ENCODE measurements at regions not wholly inside any gene's neighbourhood (a gene's known extent, or its start where the extent isn't known, plus 50 kb on each side); places are given as distances from the start of the nearest gene placed in this dataset.
"Not testable (repeated sequence)": the region's sequence is repeated elsewhere in the genome, so short reads cannot be mapped to it uniquely, and the experiment has no call there.

DNA sequence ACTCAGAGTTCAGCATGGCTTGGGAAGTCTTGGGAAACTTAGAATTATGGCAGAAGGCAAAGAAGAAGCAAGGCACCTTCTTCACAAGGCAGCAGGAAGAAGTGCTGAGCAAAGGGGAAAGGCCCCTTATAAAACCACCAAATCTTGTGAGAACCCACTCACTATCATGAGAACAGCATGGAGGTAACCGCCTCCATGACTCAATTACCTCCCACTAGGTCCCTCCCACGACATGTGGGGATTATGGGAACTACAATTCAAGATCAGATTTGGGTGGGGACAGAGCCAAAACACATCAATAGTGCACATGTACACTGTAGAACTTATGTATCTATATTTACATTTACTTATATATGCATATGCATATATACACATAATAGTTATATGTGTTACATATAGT lies 565.3 kb upstream of the NR2F2 start:
- Histone ChIP-seq H3K27me3 (ENCODE audit: low read depth) (no peaks in the 10 kb centered on the region), H3K27ac (no peak overlapping the region), H3K36me3 (no peaks in the 10 kb centered on the region), H3K4me1 (no peaks in the 10 kb centered on the region), H3K4me3 (no peak overlapping the region), H3K9me3 (no peaks in the 10 kb centered on the region)
- no peak for TF ChIP-seq CTCF (IDR thresholded peaks at IDR 0.05)
- ATAC-seq = no peak
- intact Hi-C loops (cut with DNase I) = no loop called here
- DNase-seq = no peak

DNA sequence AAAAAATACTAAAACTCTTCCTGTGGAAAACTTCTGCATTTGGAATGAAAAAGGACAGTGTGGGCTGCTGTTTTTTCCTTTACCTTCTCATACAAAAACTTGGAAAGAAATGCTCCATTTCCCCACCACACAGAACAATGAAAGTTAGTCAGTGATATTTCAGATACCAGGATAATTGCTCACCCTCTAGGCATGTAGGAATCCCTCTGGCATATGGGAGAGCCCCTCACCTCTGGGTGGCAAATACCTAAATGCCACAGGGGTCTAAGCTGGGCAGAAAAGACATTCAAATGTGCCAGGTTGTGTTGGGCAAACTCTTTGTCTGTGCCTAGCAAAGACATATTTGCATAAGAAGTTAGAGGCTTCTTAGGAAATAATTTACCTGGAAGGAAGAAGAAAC lies 560.3 kb upstream of the NR2F2 start:
- Histone ChIP-seq H3K9me3 (no peaks in the 10 kb centered on the region), H3K4me1 (no peaks in the 10 kb centered on the region), H3K4me3 (no peak overlapping the region), H3K27me3 (ENCODE audit: low read depth) (no peaks in the 10 kb centered on the region), H3K36me3 (no peaks in the 10 kb centered on the region), H3K27ac (no peak overlapping the region)
- ATAC-seq = no peak
- TF ChIP-seq CTCF (IDR thresholded peaks at IDR 0.05) = no peak
- no peak for DNase-seq
- intact Hi-C loops (cut with DNase I) = no loop called here

DNA sequence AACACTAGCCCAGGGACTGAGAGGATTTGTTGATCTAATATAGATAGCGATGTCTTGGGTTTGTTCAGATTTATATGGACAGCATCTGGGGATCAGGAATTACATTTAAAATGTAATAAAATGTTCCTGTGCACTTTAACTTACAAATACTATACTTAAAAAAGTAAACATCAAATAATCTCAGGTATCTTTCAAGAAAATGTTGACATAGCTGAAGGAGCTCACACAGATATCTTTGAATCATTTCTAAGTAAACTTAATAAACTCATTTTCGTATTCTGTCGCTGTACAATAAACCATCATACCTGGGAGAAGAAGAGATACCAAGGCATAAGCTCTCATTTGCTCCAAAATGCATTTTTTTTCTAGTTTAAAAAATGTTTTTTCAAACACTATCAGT lies 557.5 kb upstream of the NR2F2 start:
- intact Hi-C loops (cut with DNase I) = no loop called here
- H3K36me3 ChIP-seq = no peaks in the 10 kb centered on the region
- no peaks in the 10 kb centered on the region for H3K27me3 ChIP-seq (ENCODE audit: low read depth)
- H3K4me3 ChIP-seq = no peak overlapping the region
- DNase-seq (no peak), ATAC-seq (no peak)
- H3K9me3 ChIP-seq = no peaks in the 10 kb centered on the region
- H3K27ac ChIP-seq = no peak overlapping the region
- TF ChIP-seq CTCF (IDR thresholded peaks at IDR 0.05) = no peak
- H3K4me1 ChIP-seq = no peaks in the 10 kb centered on the region

GRCh38 chr15:95784508-95784907 lies 546.0 kb upstream of the NR2F2 start:
- no peak for ATAC-seq
- Histone ChIP-seq H3K27me3 (ENCODE audit: low read depth) (no peaks in the 10 kb centered on the region), H3K27ac (no peak overlapping the region), H3K36me3 (no peaks in the 10 kb centered on the region), H3K4me1 (no peaks in the 10 kb centered on the region), H3K9me3 (peaks cover 38% of the 10 kb centered on the region), H3K4me3 (no peak overlapping the region)
- TF ChIP-seq CTCF (IDR thresholded peaks at IDR 0.05) = no peak
- DNase-seq = no peak
- intact Hi-C loops (cut with DNase I) = no loop called here

- H3K36me3 ChIP-seq; ATAC-seq; H3K4me1 ChIP-seq; H3K27me3 ChIP-seq (ENCODE audit: low read depth); intact Hi-C loops (cut with DNase I); H3K27ac ChIP-seq; H3K4me3 ChIP-seq; DNase-seq: not testable (repeated sequence)
- H3K9me3 ChIP-seq = peaks cover 38% of the 10 kb centered on the region
Observed at GRCh38 chr15:95785276-95785675, 545.2 kb upstream of the NR2F2 start.

DNA sequence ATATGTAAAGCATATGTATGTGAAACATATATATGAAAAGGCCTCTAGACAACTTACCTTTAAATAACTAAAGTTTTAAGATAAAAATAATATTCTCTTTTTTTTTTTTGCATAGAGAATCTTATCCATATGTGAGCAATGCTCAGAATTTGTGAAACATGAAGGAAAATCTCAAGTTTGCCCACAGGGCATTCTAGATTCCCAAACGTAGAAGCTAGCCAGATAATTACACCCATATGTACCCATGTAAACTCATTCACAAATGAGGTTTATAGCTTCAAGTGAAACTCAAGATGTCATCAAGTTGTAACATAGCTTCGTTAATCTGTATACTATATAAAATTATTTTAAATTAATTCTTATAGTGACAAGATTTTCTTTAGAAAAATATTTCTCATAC lies 537.3 kb upstream of the NR2F2 start:
- DNase-seq = no peak
- Histone ChIP-seq H3K4me1 (no peaks in the 10 kb centered on the region), H3K27ac (no peak overlapping the region), H3K36me3 (no peaks in the 10 kb centered on the region), H3K9me3 (no peaks in the 10 kb centered on the region), H3K27me3 (ENCODE audit: low read depth) (no peaks in the 10 kb centered on the region), H3K4me3 (no peak overlapping the region)
- TF ChIP-seq CTCF (IDR thresholded peaks at IDR 0.05) = no peak
- no peak for ATAC-seq
- intact Hi-C loops (cut with DNase I) = no loop called here

Measured in lower lobe of right lung (tissue), 2 donors.